H9 (cell line): ENCODE measurements at regions not wholly inside any gene's neighbourhood (a gene's known extent, or its start where the extent isn't known, plus 50 kb on each side); places are given as distances from the start of the nearest gene placed in this dataset.

ENCODE experiments used
- DNase-seq: peaks from one replicate; pipeline ENCODE4 v3.0.0-alpha.2; 2017
- H2AFZ ChIP-seq: one replicate; pipeline ENCODE4 v1.6.1; 2013; ENCODE audit warnings: mild to moderate bottlenecking, low read length, control low read depth, moderate library complexity
- H2AK5ac ChIP-seq: 2 replicates; pipeline ENCODE4 v1.6.1; 2013; ENCODE audit warnings: low read length, control low read depth, mixed read lengths; ENCODE audit not compliant: insufficient read length
- H2BK120ac ChIP-seq: one replicate; pipeline ENCODE4 v1.6.1; 2013; ENCODE audit warnings: low read depth, mild to moderate bottlenecking, low read length, control low read depth, inconsistent platforms; ENCODE audit not compliant: poor library complexity, severe bottlenecking
- H2BK12ac ChIP-seq: 2 replicates; pipeline ENCODE4 v1.6.1; 2013; ENCODE audit warnings: low read length, control low read depth, mixed read lengths, low read depth; ENCODE audit not compliant: insufficient read length
- H2BK15ac ChIP-seq: 2 replicates; pipeline ENCODE4 v1.6.1; 2013; ENCODE audit warnings: low read depth, low read length, control low read depth
- H2BK20ac ChIP-seq: one replicate; pipeline ENCODE4 v1.6.1; 2013; ENCODE audit warnings: low read depth, mild to moderate bottlenecking, low read length, control low read depth, inconsistent platforms; ENCODE audit not compliant: poor library complexity, severe bottlenecking
- H2BK5ac ChIP-seq: 2 replicates; pipeline ENCODE4 v1.6.1; 2013; ENCODE audit warnings: low read length, control low read depth, mixed read lengths; ENCODE audit not compliant: insufficient read length
- H3K14ac ChIP-seq: 2 replicates; pipeline ENCODE4 v1.6.1; 2013; ENCODE audit warnings: low read length, control low read depth; ENCODE audit not compliant: insufficient read depth
- H3K18ac ChIP-seq: 2 replicates; pipeline ENCODE4 v1.6.1; 2013; ENCODE audit warnings: low read depth, mild to moderate bottlenecking, mixed read lengths, low read length, control low read depth; ENCODE audit not compliant: insufficient read length
- H3K23ac ChIP-seq: 2 replicates; pipeline ENCODE4 v1.6.1; 2013; ENCODE audit warnings: low read length, control low read depth, mixed read lengths, low read depth; ENCODE audit not compliant: insufficient read length
- H3K23me2 ChIP-seq: 2 replicates; pipeline ENCODE4 v1.6.1; 2013; ENCODE audit warnings: low read depth, mild to moderate bottlenecking, mixed read lengths, low read length, control low read depth; ENCODE audit not compliant: insufficient read length, poor library complexity, severe bottlenecking
- H3K27ac ChIP-seq: 2 replicates; pipeline ENCODE4 v1.5.1; 2013; ENCODE audit warnings: low read length, control low read depth, mixed read lengths, low read depth; ENCODE audit not compliant: insufficient read length
- H3K27me3 ChIP-seq: 2 replicates; pipeline ENCODE4 v1.6.1; 2013; ENCODE audit warnings: low read length, control low read depth, inconsistent platforms; ENCODE audit not compliant: insufficient read depth
- H3K4ac ChIP-seq: 2 replicates; pipeline ENCODE4 v1.6.1; 2013; ENCODE audit warnings: low read depth, mild to moderate bottlenecking, control low read depth, inconsistent platforms, low read length, moderate library complexity
- H3K4me1 ChIP-seq: 2 replicates; pipeline ENCODE4 v1.6.1; 2013; ENCODE audit warnings: low read length, control low read depth, inconsistent platforms; ENCODE audit not compliant: insufficient read depth
- H3K4me2 ChIP-seq: 2 replicates; pipeline ENCODE4 v1.6.1; 2013; ENCODE audit warnings: low read length, control low read depth, mixed read lengths; ENCODE audit not compliant: insufficient read length, insufficient read depth
- H3K56ac ChIP-seq: 2 replicates; pipeline ENCODE4 v1.6.1; 2013; ENCODE audit warnings: low read depth, mild to moderate bottlenecking, mixed read lengths, low read length, control low read depth; ENCODE audit not compliant: insufficient read length
- H3K79me1 ChIP-seq: 2 replicates; pipeline ENCODE4 v1.6.1; 2013; ENCODE audit warnings: low read depth, mild to moderate bottlenecking, moderate library complexity, low read length, control low read depth, inconsistent platforms; ENCODE audit not compliant: insufficient read depth, poor library complexity, severe bottlenecking
- H3K79me2 ChIP-seq: 2 replicates; pipeline ENCODE4 v1.6.1; 2013; ENCODE audit warnings: low read length, control low read depth, inconsistent platforms; ENCODE audit not compliant: insufficient read depth
- H3K9ac ChIP-seq: 2 replicates; pipeline ENCODE4 v1.6.1; 2013; ENCODE audit warnings: low read length, control low read depth, mixed read lengths; ENCODE audit not compliant: insufficient read length; ENCODE audit errors: extremely low read depth
- H3K9me3 ChIP-seq: one replicate; pipeline ENCODE4 v1.6.1; 2013; ENCODE audit warnings: low read depth, low read length, inconsistent platforms; ENCODE audit not compliant: control insufficient read depth
- H3T11ph ChIP-seq: one replicate; pipeline ENCODE4 v1.6.1; 2013; ENCODE audit warnings: mild to moderate bottlenecking, low read length, control low read depth, inconsistent platforms
- H4K20me1 ChIP-seq: one replicate; pipeline ENCODE4 v1.6.1; 2013; ENCODE audit not compliant: control insufficient read depth, insufficient read length, insufficient read depth
- H4K5ac ChIP-seq: 2 replicates; pipeline ENCODE4 v1.6.1; 2013; ENCODE audit warnings: low read depth, mild to moderate bottlenecking, mixed read lengths, low read length, control low read depth; ENCODE audit not compliant: insufficient read length
- H4K8ac ChIP-seq: replicated peaks from 2 replicates; pipeline ENCODE4 v1.6.1; 2013; ENCODE audit warnings: low read length, control low read depth, mixed read lengths, low read depth; ENCODE audit not compliant: insufficient read length
- H4K91ac ChIP-seq: 2 replicates; pipeline ENCODE4 v1.6.1; 2013; ENCODE audit warnings: low read depth, mild to moderate bottlenecking, moderate library complexity, mixed read lengths, low read length, control low read depth; ENCODE audit not compliant: insufficient read length
- H3K27ac Mint-ChIP-seq, 3 experiments: 2 replicates in 2 of 3; 3 replicates in 1 of 3; pipeline ENCODE4 v1.8.0; 2020 to 2021; ENCODE audit warnings: mixed read lengths in 3 of 3, mild to moderate bottlenecking in 1 of 3, moderate library complexity in 1 of 3
- H3K27me3 Mint-ChIP-seq: 2 replicates; pipeline ENCODE4 v1.8.0; 2021; ENCODE audit warnings: low read depth, mild to moderate bottlenecking, moderate library complexity, mixed read lengths
- H3K36me3 Mint-ChIP-seq, 3 experiments: 2 replicates in 2 of 3; 3 replicates in 1 of 3; pipeline ENCODE4 v1.8.0; 2020 to 2021; ENCODE audit warnings: low read depth in 3 of 3, mixed read lengths in 3 of 3; ENCODE audit not compliant: insufficient read depth in 1 of 3
- H3K4me1 Mint-ChIP-seq, 2 experiments: 2 replicates each; pipeline ENCODE4 v1.8.0; 2020; ENCODE audit warnings: mixed read lengths in 2 of 2
- H3K4me3 Mint-ChIP-seq, 2 experiments: 2 replicates in 1 of 2; 3 replicates in 1 of 2; pipeline ENCODE4 v1.8.0; 2020 to 2021; ENCODE audit warnings: mild to moderate bottlenecking in 2 of 2, mixed read lengths in 2 of 2, moderate library complexity in 1 of 2
- H3K9me3 Mint-ChIP-seq, 2 experiments: 2 replicates in 1 of 2; 3 replicates in 1 of 2; pipeline ENCODE4 v1.8.0; 2020; ENCODE audit warnings: mild to moderate bottlenecking in 2 of 2, mixed read lengths in 2 of 2, moderate library complexity in 1 of 2
- WGBS: extraction: QIAGEN DNeasy Blood & Tissue Kit; methylation state at CpG from one replicate; pipeline ENCODE4 v1.1.7; 2013; ENCODE audit warnings: missing lambda C conversion rate, low lambda C conversion rate, mixed read lengths; ENCODE audit not compliant: insufficient read length; ENCODE audit errors: extremely low coverage; 5-methylcytosine and 5-hydroxymethylcytosine counted together
- TF ChIP-seq, protein P1 (sequence below): fragments of 200-600 bp; sonication (generic); conservative IDR thresholded peaks from 3 replicates; pipeline ENCODE4 v1.8.0; 2021; ENCODE audit warnings: antibody characterized with exemption, mild to moderate bottlenecking

DNA sequence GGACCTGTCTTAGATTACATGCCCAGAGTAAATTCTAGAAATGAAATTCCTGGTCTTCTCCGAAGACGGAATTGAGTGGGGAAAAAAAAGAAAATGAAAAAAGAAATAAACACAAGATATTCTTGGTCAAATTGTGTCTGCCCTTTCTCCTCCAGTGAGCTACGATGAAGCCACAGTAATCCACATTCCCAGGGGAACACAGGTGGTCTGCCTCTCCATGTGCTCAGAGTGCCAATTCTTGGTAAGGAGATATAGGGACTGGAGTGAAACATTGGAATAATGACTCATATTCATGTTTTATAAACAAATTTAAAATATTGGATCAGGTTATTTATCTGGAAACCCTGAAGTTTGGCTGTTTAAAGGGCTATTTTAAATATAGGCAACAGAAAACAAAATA lies 54.2 kb upstream of the MGST2 start:
- Histone ChIP-seq H3K18ac (no peak overlapping the region), H3K27me3 (no peaks in the 10 kb centered on the region), H3K79me2 (no peaks in the 10 kb centered on the region), H4K5ac (no peak overlapping the region), H2BK120ac (no peak overlapping the region), H3K4me2 (no peak overlapping the region), H2BK5ac (no peak overlapping the region), H3K14ac (no peak overlapping the region), H3K27ac (no peak overlapping the region), H2BK20ac (no peak overlapping the region), H2AFZ (no peak overlapping the region), H3K56ac (no peak overlapping the region), H2AK5ac (no peak overlapping the region), H3K9me3 (no peaks in the 10 kb centered on the region), H2BK12ac (no peak overlapping the region), H3T11ph (no peak overlapping the region), H3K4me1 (no peaks in the 10 kb centered on the region), H4K20me1 (no peaks in the 10 kb centered on the region), H3K23me2 (no peaks in the 10 kb centered on the region), H3K4ac (no peak overlapping the region), H3K9ac (no peak overlapping the region), H2BK15ac (no peak overlapping the region), H3K79me1 (no peaks in the 10 kb centered on the region), H3K23ac (no peak overlapping the region), H4K91ac (no peak overlapping the region), H4K8ac (no peak overlapping the region)
- Mint-ChIP-seq H3K27ac (no peak overlapping the region; a peak in 1 of 7 replicates), H3K36me3 (no peaks in the 10 kb centered on the region), H3K4me1 (peaks cover 8 to 14% of the 10 kb centered on the region in 2 experiments), H3K4me3 (no peak overlapping the region), H3K9me3 (peaks cover 0 to 5% of the 10 kb centered on the region in 2 experiments; a peak in 1 of 5 replicates), H3K27me3 (peaks cover 22% of the 10 kb centered on the region)
- no peak for DNase-seq
- WGBS = no CpG with 5 or more reads among the region's 3 CpGs
- TF ChIP-seq, protein P1, sequence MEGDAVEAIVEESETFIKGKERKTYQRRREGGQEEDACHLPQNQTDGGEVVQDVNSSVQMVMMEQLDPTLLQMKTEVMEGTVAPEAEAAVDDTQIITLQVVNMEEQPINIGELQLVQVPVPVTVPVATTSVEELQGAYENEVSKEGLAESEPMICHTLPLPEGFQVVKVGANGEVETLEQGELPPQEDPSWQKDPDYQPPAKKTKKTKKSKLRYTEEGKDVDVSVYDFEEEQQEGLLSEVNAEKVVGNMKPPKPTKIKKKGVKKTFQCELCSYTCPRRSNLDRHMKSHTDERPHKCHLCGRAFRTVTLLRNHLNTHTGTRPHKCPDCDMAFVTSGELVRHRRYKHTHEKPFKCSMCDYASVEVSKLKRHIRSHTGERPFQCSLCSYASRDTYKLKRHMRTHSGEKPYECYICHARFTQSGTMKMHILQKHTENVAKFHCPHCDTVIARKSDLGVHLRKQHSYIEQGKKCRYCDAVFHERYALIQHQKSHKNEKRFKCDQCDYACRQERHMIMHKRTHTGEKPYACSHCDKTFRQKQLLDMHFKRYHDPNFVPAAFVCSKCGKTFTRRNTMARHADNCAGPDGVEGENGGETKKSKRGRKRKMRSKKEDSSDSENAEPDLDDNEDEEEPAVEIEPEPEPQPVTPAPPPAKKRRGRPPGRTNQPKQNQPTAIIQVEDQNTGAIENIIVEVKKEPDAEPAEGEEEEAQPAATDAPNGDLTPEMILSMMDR = no peak
